ENCODE measurements at regions not wholly inside any gene's neighbourhood (a gene's known extent, or its start where the extent isn't known, plus 50 kb on each side); places are given as distances from the start of the nearest gene placed in this dataset.

- no peak overlapping the region for H3K4me3 ChIP-seq (ENCODE audit: low read depth in 1 of 2, low read length in 2 of 2)
- peaks cover 4 to 23% of the 10 kb centered on the region in 2 donors for H3K36me3 ChIP-seq (ENCODE audit: control insufficient read depth in 2 of 2, insufficient read depth in 2 of 2, low read length in 1 of 2)
- H3K27me3 ChIP-seq (ENCODE audit: control insufficient read depth in 1 of 2, insufficient read depth in 2 of 2, low read length in 2 of 2) = no peaks in the 10 kb centered on the region
- 32 to 61% methylated on average over 5 of the region's 5 CpGs for WGBS, 2 donors
- H3K27ac ChIP-seq (ENCODE audit: low read depth in 2 of 2, low read length in 1 of 2) = no peak overlapping the region
- H3K4me1 ChIP-seq (ENCODE audit: control insufficient read depth in 2 of 2, insufficient read depth in 2 of 2, low read length in 1 of 2) = peaks cover 4 to 18% of the 10 kb centered on the region in 2 donors
- H3K9me3 ChIP-seq (ENCODE audit: control insufficient read depth in 2 of 2, insufficient read depth in 1 of 2, low read depth in 1 of 2, low read length in 1 of 2) = no peaks in the 10 kb centered on the region
Observed at GRCh38 chr2:74045454-74045853, 60.7 kb downstream of the TET3 start.

DNA sequence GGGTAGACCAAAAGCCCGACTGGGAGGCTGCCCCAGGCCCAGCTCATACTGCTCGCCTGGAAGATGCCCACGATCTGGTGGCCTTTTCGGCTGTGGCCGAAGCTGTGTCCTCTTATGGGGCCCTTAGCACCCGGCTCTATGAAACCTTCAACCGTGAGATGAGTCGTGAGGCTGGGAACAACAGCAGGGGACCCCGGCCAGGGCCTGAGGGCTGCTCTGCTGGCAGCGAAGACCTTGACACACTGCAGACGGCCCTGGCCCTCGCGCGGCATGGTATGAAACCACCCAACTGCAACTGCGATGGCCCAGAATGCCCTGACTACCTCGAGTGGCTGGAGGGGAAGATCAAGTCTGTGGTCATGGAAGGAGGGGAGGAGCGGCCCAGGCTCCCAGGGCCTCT is 61.7 kb downstream of the TET3 start:
- H3K4me1 ChIP-seq (ENCODE audit: control insufficient read depth in 2 of 2, insufficient read depth in 2 of 2, low read length in 1 of 2) = peaks cover 2 to 18% of the 10 kb centered on the region in 2 donors
- WGBS, 2 donors = 91 to 94% methylated on average over 16 to 17 of the region's 17 CpGs
- no peaks in the 10 kb centered on the region for H3K9me3 ChIP-seq (ENCODE audit: control insufficient read depth in 2 of 2, insufficient read depth in 1 of 2, low read depth in 1 of 2, low read length in 1 of 2)
- H3K27ac ChIP-seq (ENCODE audit: low read depth in 2 of 2, low read length in 1 of 2) = no peak overlapping the region
- no peak overlapping the region for H3K4me3 ChIP-seq (ENCODE audit: low read depth in 1 of 2, low read length in 2 of 2)
- H3K27me3 ChIP-seq (ENCODE audit: control insufficient read depth in 1 of 2, insufficient read depth in 2 of 2, low read length in 2 of 2) = no peaks in the 10 kb centered on the region
- peaks cover 4 to 23% of the 10 kb centered on the region in 2 donors for H3K36me3 ChIP-seq (ENCODE audit: control insufficient read depth in 2 of 2, insufficient read depth in 2 of 2, low read length in 1 of 2)

DNA sequence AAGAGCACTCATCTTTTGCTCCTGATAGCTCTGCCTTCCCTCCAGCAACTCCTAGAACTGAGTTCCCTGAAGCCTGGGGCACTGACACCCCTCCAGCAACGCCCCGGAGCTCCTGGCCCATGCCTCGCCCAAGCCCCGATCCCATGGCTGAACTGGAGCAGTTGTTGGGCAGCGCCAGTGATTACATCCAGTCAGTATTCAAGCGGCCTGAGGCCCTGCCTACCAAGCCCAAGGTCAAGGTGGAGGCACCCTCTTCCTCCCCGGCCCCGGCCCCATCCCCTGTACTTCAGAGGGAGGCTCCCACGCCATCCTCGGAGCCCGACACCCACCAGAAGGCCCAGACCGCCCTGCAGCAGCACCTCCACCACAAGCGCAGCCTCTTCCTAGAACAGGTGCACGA is 62.4 kb downstream of the TET3 start:
- H3K27me3 ChIP-seq (ENCODE audit: control insufficient read depth in 1 of 2, insufficient read depth in 2 of 2, low read length in 2 of 2) = no peaks in the 10 kb centered on the region
- WGBS, 2 donors = 97 to 98% methylated on average over 14 of the region's 14 CpGs
- no peak overlapping the region for H3K27ac ChIP-seq (ENCODE audit: low read depth in 2 of 2, low read length in 1 of 2)

GRCh38 chr2:74048147-74048546 is 63.4 kb downstream of the TET3 start:
- Histone ChIP-seq H3K9me3 (ENCODE audit: control insufficient read depth in 2 of 2, insufficient read depth in 1 of 2, low read depth in 1 of 2, low read length in 1 of 2) (no peaks in the 10 kb centered on the region), H3K4me3 (ENCODE audit: low read depth in 1 of 2, low read length in 2 of 2) (no peak overlapping the region), H3K36me3 (ENCODE audit: control insufficient read depth in 2 of 2, insufficient read depth in 2 of 2, low read length in 1 of 2) (peaks cover 4 to 23% of the 10 kb centered on the region in 2 donors), H3K4me1 (ENCODE audit: control insufficient read depth in 2 of 2, insufficient read depth in 2 of 2, low read length in 1 of 2) (peaks cover under 1 to 20% of the 10 kb centered on the region in 2 donors), H3K27me3 (ENCODE audit: control insufficient read depth in 1 of 2, insufficient read depth in 2 of 2, low read length in 2 of 2) (no peaks in the 10 kb centered on the region), H3K27ac (ENCODE audit: low read depth in 2 of 2, low read length in 1 of 2) (peak overlapping the region; percentile 77 to 81)
- 75 to 85% methylated on average over 7 of the region's 7 CpGs for WGBS, 2 donors

More for the DNA sequence above, 62.4 kb downstream of the TET3 start:
- no peaks in the 10 kb centered on the region for H3K9me3 ChIP-seq (ENCODE audit: control insufficient read depth in 2 of 2, insufficient read depth in 1 of 2, low read depth in 1 of 2, low read length in 1 of 2)
- H3K4me3 ChIP-seq (ENCODE audit: low read depth in 1 of 2, low read length in 2 of 2) = no peak overlapping the region
- peaks cover 2 to 20% of the 10 kb centered on the region in 2 donors for H3K4me1 ChIP-seq (ENCODE audit: control insufficient read depth in 2 of 2, insufficient read depth in 2 of 2, low read length in 1 of 2)
- H3K36me3 ChIP-seq (ENCODE audit: control insufficient read depth in 2 of 2, insufficient read depth in 2 of 2, low read length in 1 of 2) = peaks cover 4 to 23% of the 10 kb centered on the region in 2 donors

DNA sequence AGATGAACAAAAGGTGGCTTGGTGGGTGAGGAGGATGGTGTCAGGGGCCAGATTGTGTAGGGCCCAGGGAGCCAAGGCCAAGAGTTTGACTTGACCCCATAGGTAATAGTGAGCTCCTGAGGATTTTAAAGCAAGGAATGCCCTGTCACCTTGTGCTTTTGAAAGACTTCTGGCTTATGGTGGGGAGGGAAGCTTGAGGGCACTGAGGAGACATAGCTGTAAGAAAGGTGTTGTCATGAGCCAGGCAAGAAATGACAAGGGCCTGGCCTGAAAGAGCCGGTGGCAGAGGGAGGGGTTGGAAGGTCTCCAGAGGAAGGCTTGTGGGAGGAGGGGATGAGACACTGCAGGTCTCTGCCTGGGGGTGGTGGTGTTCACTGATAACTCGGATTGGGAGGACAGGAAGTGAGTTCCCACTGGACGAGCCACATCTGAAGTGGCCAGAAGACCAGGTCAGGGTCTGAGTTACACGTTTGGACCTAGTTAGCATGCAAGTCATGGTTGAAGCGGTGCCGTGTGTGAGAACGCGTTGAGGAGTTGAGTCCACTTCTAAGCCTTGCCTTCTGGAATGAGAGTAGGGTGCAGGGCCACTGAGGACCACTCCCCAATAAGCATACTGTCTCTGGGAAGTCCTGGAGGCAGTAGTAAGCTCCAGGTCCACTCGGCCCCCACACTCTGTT is 64.3 kb downstream of the TET3 start:
- Histone ChIP-seq H3K36me3 (ENCODE audit: control insufficient read depth in 2 of 2, insufficient read depth in 2 of 2, low read length in 1 of 2) (peaks cover 4 to 23% of the 10 kb centered on the region in 2 donors), H3K9me3 (ENCODE audit: control insufficient read depth in 2 of 2, insufficient read depth in 1 of 2, low read depth in 1 of 2, low read length in 1 of 2) (no peaks in the 10 kb centered on the region), H3K4me1 (ENCODE audit: control insufficient read depth in 2 of 2, insufficient read depth in 2 of 2, low read length in 1 of 2) (peaks cover 0 to 20% of the 10 kb centered on the region in 2 donors), H3K27ac (ENCODE audit: low read depth in 2 of 2, low read length in 1 of 2) (peak overlapping the region; percentile 77 to 81), H3K27me3 (ENCODE audit: control insufficient read depth in 1 of 2, insufficient read depth in 2 of 2, low read length in 2 of 2) (no peaks in the 10 kb centered on the region), H3K4me3 (ENCODE audit: low read depth in 1 of 2, low read length in 2 of 2) (no peak overlapping the region)
- WGBS, 2 donors = 78 to 82% methylated on average over 9 of the region's 9 CpGs

- Histone ChIP-seq H3K27me3 (ENCODE audit: control insufficient read depth in 1 of 2, insufficient read depth in 2 of 2, low read length in 2 of 2) (no peaks in the 10 kb centered on the region), H3K27ac (ENCODE audit: low read depth in 2 of 2, low read length in 1 of 2) (no peak overlapping the region), H3K36me3 (ENCODE audit: control insufficient read depth in 2 of 2, insufficient read depth in 2 of 2, low read length in 1 of 2) (peaks cover 4 to 23% of the 10 kb centered on the region in 2 donors), H3K4me3 (ENCODE audit: low read depth in 1 of 2, low read length in 2 of 2) (no peak overlapping the region), H3K4me1 (ENCODE audit: control insufficient read depth in 2 of 2, insufficient read depth in 2 of 2, low read length in 1 of 2) (peaks cover 0 to 20% of the 10 kb centered on the region in 2 donors), H3K9me3 (ENCODE audit: control insufficient read depth in 2 of 2, insufficient read depth in 1 of 2, low read depth in 1 of 2, low read length in 1 of 2) (no peaks in the 10 kb centered on the region)
- WGBS, 2 donors = 87 to 88% methylated on average over 5 of the region's 5 CpGs
Observed at GRCh38 chr2:74050151-74050550, 65.4 kb downstream of the TET3 start.

DNA sequence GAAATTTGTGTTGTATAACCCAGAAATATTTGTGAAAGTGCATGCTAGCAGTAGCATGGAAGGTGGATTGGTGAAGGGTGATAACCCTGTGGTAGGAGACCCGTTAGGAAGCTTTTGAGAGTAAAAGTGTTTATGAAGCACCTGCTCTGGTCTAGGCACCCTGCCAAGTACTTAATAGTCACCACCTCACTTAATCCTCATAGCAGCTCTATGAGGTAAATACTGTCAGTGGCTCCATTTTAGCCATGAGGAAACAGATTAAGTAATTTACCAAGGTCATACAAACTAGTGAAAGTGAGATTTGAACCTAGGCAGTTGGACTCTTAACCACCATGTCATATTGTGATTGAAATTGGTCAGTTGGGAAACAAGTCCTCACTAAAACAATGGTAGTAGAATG is 66.8 kb downstream of the TET3 start:
- H3K4me3 ChIP-seq (ENCODE audit: low read depth in 1 of 2, low read length in 2 of 2) = no peak overlapping the region

GRCh38 chr2:74052732-74053710 is 68.3 kb downstream of the TET3 start:
- Histone ChIP-seq H3K36me3 (ENCODE audit: control insufficient read depth in 2 of 2, insufficient read depth in 2 of 2, low read length in 1 of 2) (peaks cover 0 to 8% of the 10 kb centered on the region in 2 donors), H3K9me3 (ENCODE audit: control insufficient read depth in 2 of 2, insufficient read depth in 1 of 2, low read depth in 1 of 2, low read length in 1 of 2) (no peaks in the 10 kb centered on the region), H3K27me3 (ENCODE audit: control insufficient read depth in 1 of 2, insufficient read depth in 2 of 2, low read length in 2 of 2) (no peaks in the 10 kb centered on the region), H3K4me3 (ENCODE audit: low read depth in 1 of 2, low read length in 2 of 2) (no peak overlapping the region), H3K27ac (ENCODE audit: low read depth in 2 of 2, low read length in 1 of 2) (peak overlapping the region; percentile 29 to 78), H3K4me1 (ENCODE audit: control insufficient read depth in 2 of 2, insufficient read depth in 2 of 2, low read length in 1 of 2) (peaks cover 0 to 15% of the 10 kb centered on the region in 2 donors)
- WGBS, 2 donors = 83% methylated on average over 8 of the region's 8 CpGs

More for the DNA sequence above, 66.8 kb downstream of the TET3 start:
- Histone ChIP-seq H3K36me3 (ENCODE audit: control insufficient read depth in 2 of 2, insufficient read depth in 2 of 2, low read length in 1 of 2) (peaks cover under 1 to 19% of the 10 kb centered on the region in 2 donors), H3K9me3 (ENCODE audit: control insufficient read depth in 2 of 2, insufficient read depth in 1 of 2, low read depth in 1 of 2, low read length in 1 of 2) (no peaks in the 10 kb centered on the region), H3K27me3 (ENCODE audit: control insufficient read depth in 1 of 2, insufficient read depth in 2 of 2, low read length in 2 of 2) (no peaks in the 10 kb centered on the region), H3K27ac (ENCODE audit: low read depth in 2 of 2, low read length in 1 of 2) (peak overlapping the region; percentile 35 to 42), H3K4me1 (ENCODE audit: control insufficient read depth in 2 of 2, insufficient read depth in 2 of 2, low read length in 1 of 2) (peaks cover 0 to 20% of the 10 kb centered on the region in 2 donors)
- 30 to 35% methylated on average over 1 of the region's 1 CpG for WGBS, 2 donors

- Histone ChIP-seq H3K27me3 (ENCODE audit: control insufficient read depth in 1 of 2, insufficient read depth in 2 of 2, low read length in 2 of 2) (no peaks in the 10 kb centered on the region), H3K9me3 (ENCODE audit: control insufficient read depth in 2 of 2, insufficient read depth in 1 of 2, low read depth in 1 of 2, low read length in 1 of 2) (no peaks in the 10 kb centered on the region), H3K4me3 (ENCODE audit: low read depth in 1 of 2, low read length in 2 of 2) (no peak overlapping the region), H3K27ac (ENCODE audit: low read depth in 2 of 2, low read length in 1 of 2) (peak overlapping the region; percentile 64 to 87), H3K36me3 (ENCODE audit: control insufficient read depth in 2 of 2, insufficient read depth in 2 of 2, low read length in 1 of 2) (peaks cover 0 to 2% of the 10 kb centered on the region in 2 donors), H3K4me1 (ENCODE audit: control insufficient read depth in 2 of 2, insufficient read depth in 2 of 2, low read length in 1 of 2) (peaks cover 0 to 5% of the 10 kb centered on the region in 2 donors)
- 64 to 75% methylated on average over 4 of the region's 4 CpGs for WGBS, 2 donors
Observed at GRCh38 chr2:74053959-74054715, 69.4 kb downstream of the TET3 start.

Data from esophagus (tissue), 2 donors.